WTC11 (cell line): ENCODE measurements at regions not wholly inside any gene's neighbourhood (a gene's known extent, or its start where the extent isn't known, plus 50 kb on each side); places are given as distances from the start of the nearest gene placed in this dataset.

Experiments
- ATAC-seq: fragments of 200-7000 bp; cut with Tn5 transposase; 2 replicates; pipeline ENCODE4 v1.10.0; 2021; ENCODE audit warnings: mild to moderate bottlenecking, moderate library complexity
- CTCF ChIA-PET: fragments of 300-600 bp; sonication (Branson Sonifier 250); formaldehyde crosslinking; loops from one replicate; lab custom pipeline; 2021; ENCODE audit warnings: antibody characterized with exemption; lab: Charles Lee
- POLR2A ChIA-PET: fragments of 350-600 bp; sonication (Branson Sonifier 250); formaldehyde crosslinking; loops from one replicate; lab custom pipeline; 2021; ENCODE audit warnings: antibody characterized with exemption; lab: Charles Lee
- DNase-seq: peaks from one replicate; pipeline ENCODE4 v3.0.0; 2021; ENCODE audit warnings: low spot score
- H3K27ac Mint-ChIP-seq: 2 replicates; pipeline ENCODE4 v1.8.0; 2021; ENCODE audit warnings: mixed read lengths
- H3K27me3 Mint-ChIP-seq: 2 replicates; pipeline ENCODE4 v1.8.0; 2021; ENCODE audit warnings: low read depth, mild to moderate bottlenecking, moderate library complexity, mixed read lengths
- H3K36me3 Mint-ChIP-seq: 2 replicates; pipeline ENCODE4 v1.8.0; 2021; ENCODE audit warnings: mixed read lengths
- H3K4me1 Mint-ChIP-seq: 2 replicates; pipeline ENCODE4 v1.8.0; 2022; ENCODE audit warnings: mixed read lengths
- H3K4me3 Mint-ChIP-seq: 2 replicates; pipeline ENCODE4 v1.8.0; 2021; ENCODE audit warnings: mild to moderate bottlenecking, moderate library complexity, mixed read lengths
- H3K9me3 Mint-ChIP-seq: 2 replicates; pipeline ENCODE4 v1.8.0; 2021; ENCODE audit warnings: mixed read lengths
- NR3C1 ChIP-seq: sonication (generic); formaldehyde crosslinking; conservative IDR thresholded peaks from 2 replicates; pipeline ENCODE4 v1.8.1; 2023; ENCODE audit warnings: low read depth, mild to moderate bottlenecking, missing genetic modification reagents
- OVOL2 ChIP-seq: fragments of 250-450 bp; sonication (Bioruptor Pico); IDR thresholded peaks from 2 replicates; pipeline ENCODE4 v1.9.0; 2021; ENCODE audit warnings: mild to moderate bottlenecking, borderline replicate concordance
- PRDM15 ChIP-seq: sonication (generic); formaldehyde crosslinking; IDR thresholded peaks from 2 replicates; pipeline ENCODE4 v1.8.0; 2022; ENCODE audit warnings: missing genetic modification reagents
- TP53 ChIP-seq: sonication (generic); formaldehyde crosslinking; IDR thresholded peaks from 2 replicates; pipeline ENCODE4 v1.8.1; 2023; ENCODE audit warnings: mild to moderate bottlenecking, missing genetic modification reagents
- ZNF512 ChIP-seq: sonication (generic); formaldehyde crosslinking; IDR thresholded peaks from 2 replicates; pipeline ENCODE4 v1.8.1; 2022; ENCODE audit warnings: missing genetic modification reagents, borderline replicate concordance
- TF ChIP-seq, protein P1 (sequence below): sonication (generic); formaldehyde crosslinking; IDR thresholded peaks from 2 replicates; pipeline ENCODE4 v1.8.0; 2023; ENCODE audit warnings: mild to moderate bottlenecking, missing genetic modification reagents
- TF ChIP-seq, protein P2 (sequence below): sonication (generic); formaldehyde crosslinking; IDR thresholded peaks from 2 replicates; pipeline ENCODE4 v1.8.0; 2022; ENCODE audit warnings: mild to moderate bottlenecking, missing genetic modification reagents
- TF ChIP-seq, protein P3 (sequence below): sonication (generic); formaldehyde crosslinking; IDR thresholded peaks from 2 replicates; pipeline ENCODE4 v1.8.0; 2023; ENCODE audit warnings: missing genetic modification reagents

DNA sequence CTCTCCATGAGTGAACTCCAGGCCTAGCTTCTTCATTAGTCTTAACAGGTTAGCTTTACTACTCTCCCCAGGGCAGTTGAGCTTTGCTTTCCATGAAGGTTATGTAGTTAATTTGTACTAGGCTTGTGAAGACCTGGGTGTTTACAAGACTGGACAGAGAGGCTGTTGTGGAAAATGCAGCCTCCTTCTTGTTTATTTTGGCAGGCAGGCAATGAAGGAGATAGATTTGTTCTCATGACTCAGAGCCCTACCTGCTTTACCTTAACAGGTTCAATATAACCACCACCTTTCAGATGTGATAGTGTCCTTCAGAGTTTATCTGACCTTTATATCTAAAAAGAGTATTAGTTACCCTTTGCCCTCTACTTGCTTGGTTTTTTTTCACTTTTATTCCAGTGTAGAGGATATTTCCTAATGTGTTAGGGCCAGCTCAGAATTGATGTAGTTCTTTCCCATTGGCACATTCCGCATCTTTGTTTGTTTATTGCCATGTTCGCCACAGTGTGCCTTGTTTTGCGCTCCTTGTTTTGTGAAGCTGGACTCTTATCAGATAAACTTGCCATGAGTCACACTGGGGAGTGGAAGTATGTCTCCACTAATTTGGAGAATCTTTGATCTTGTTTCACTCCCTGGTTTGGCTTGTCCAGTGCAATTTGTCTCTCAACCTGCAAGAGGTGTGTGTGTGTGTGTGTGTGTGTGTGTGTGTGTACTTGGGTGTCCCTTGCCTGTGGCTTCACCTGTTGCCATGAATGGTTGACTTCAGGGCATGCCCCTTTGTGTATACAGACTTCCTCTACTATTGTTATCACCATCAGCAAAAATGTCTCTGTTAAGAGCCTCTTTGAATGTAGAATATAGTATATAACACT, 87.4 kb upstream of the MACF1 start:
- CTCF ChIA-PET: interaction anchor here (0.9 to 4.5 kb wide), 3 partner anchors 15 to 75 kb away, joined by 3 to 22 read pairs (median 5); no protein-coding TSS in a partner anchor
- no peak overlapping the region for H3K4me3 Mint-ChIP-seq
- no peaks in the 10 kb centered on the region for H3K27me3 Mint-ChIP-seq

More for the DNA sequence above, 87.4 kb upstream of the MACF1 start:
- no peak for TF ChIP-seq OVOL2
- no peak for TF ChIP-seq NR3C1 (CRISPR knock-in tag)
- TF ChIP-seq, protein P1, sequence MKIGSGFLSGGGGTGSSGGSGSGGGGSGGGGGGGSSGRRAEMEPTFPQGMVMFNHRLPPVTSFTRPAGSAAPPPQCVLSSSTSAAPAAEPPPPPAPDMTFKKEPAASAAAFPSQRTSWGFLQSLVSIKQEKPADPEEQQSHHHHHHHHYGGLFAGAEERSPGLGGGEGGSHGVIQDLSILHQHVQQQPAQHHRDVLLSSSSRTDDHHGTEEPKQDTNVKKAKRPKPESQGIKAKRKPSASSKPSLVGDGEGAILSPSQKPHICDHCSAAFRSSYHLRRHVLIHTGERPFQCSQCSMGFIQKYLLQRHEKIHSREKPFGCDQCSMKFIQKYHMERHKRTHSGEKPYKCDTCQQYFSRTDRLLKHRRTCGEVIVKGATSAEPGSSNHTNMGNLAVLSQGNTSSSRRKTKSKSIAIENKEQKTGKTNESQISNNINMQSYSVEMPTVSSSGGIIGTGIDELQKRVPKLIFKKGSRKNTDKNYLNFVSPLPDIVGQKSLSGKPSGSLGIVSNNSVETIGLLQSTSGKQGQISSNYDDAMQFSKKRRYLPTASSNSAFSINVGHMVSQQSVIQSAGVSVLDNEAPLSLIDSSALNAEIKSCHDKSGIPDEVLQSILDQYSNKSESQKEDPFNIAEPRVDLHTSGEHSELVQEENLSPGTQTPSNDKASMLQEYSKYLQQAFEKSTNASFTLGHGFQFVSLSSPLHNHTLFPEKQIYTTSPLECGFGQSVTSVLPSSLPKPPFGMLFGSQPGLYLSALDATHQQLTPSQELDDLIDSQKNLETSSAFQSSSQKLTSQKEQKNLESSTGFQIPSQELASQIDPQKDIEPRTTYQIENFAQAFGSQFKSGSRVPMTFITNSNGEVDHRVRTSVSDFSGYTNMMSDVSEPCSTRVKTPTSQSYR (CRISPR knock-in tag): no peak
- TF ChIP-seq, protein P2, sequence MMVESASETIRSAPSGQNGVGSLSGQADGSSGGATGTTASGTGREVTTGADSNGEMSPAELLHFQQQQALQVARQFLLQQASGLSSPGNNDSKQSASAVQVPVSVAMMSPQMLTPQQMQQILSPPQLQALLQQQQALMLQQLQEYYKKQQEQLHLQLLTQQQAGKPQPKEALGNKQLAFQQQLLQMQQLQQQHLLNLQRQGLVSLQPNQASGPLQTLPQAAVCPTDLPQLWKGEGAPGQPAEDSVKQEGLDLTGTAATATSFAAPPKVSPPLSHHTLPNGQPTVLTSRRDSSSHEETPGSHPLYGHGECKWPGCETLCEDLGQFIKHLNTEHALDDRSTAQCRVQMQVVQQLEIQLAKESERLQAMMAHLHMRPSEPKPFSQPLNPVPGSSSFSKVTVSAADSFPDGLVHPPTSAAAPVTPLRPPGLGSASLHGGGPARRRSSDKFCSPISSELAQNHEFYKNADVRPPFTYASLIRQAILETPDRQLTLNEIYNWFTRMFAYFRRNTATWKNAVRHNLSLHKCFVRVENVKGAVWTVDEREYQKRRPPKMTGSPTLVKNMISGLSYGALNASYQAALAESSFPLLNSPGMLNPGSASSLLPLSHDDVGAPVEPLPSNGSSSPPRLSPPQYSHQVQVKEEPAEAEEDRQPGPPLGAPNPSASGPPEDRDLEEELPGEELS: no peak
- TF ChIP-seq, protein P3, sequence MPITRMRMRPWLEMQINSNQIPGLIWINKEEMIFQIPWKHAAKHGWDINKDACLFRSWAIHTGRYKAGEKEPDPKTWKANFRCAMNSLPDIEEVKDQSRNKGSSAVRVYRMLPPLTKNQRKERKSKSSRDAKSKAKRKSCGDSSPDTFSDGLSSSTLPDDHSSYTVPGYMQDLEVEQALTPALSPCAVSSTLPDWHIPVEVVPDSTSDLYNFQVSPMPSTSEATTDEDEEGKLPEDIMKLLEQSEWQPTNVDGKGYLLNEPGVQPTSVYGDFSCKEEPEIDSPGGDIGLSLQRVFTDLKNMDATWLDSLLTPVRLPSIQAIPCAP (CRISPR knock-in tag): no peak
- no peak for TF ChIP-seq ZNF512
- no peak for TF ChIP-seq PRDM15 (CRISPR knock-in tag)
- no peak for TF ChIP-seq TP53 (CRISPR knock-in tag)
- Mint-ChIP-seq H3K9me3 (no peaks in the 10 kb centered on the region), H3K27ac (peak overlapping the region; percentile 49), H3K4me1 (peaks cover 8% of the 10 kb centered on the region), H3K36me3 (peaks cover 9% of the 10 kb centered on the region)
- POLR2A ChIA-PET: no interaction called here
- DNase-seq (no peak), ATAC-seq (no peak)
